Superior temporal gyrus (tissue), 1 donor: ENCODE measurements at regions not wholly inside any gene's neighbourhood (a gene's known extent, or its start where the extent isn't known, plus 50 kb on each side); places are given as distances from the start of the nearest gene placed in this dataset.

Experiments
- DNase-seq: peaks from one replicate; pipeline ENCODE4 v3.0.0-alpha.2; 2016; ENCODE audit errors: extremely low spot score

DNA sequence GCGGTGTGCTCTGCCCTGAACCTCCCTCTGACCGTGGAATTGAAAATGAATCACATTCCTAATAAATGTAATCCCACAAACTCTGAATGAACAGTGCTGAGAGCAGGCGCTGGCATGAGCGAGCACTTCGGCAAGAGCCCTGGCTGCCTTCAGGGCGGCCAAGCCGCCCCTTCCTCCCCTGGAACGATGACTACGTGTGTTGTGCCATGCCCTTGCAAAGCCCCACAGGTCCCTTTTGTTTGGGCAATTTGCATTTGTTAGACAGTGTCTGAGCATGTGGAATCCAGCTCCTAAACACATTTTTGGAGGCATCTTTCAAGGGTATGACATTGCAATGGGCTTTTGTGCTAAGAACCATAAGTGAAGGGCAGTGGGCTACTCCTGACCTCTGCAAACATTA lies 95.6 kb upstream of the MKI67 start:
- no peak for DNase-seq

DNA sequence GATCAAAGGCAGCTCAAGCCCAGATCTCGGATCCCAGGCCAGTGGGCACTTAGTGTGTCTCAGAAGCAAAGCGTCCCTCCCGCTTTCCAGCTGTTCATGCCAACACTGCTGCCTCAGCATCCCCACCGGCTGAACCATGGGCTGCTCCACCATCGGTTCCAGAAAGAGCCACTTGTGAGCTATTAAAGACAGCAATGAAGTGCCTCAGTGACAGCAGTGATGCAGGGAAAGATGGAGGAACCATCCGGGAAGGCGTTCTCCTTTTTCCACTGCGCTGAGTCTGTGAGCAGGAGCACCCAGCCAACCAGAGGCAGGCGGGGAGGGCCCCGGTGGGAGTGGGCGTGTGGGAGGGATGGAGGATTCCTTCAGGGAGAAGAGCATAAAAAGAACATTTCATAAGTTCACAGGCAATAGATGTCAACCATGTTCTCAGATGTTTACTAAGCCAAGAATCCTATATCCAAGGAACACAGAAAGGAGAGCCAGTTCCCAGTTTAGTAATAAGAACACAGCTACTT lies 96.2 kb upstream of the MKI67 start:
- DNase-seq: no peak

DNA sequence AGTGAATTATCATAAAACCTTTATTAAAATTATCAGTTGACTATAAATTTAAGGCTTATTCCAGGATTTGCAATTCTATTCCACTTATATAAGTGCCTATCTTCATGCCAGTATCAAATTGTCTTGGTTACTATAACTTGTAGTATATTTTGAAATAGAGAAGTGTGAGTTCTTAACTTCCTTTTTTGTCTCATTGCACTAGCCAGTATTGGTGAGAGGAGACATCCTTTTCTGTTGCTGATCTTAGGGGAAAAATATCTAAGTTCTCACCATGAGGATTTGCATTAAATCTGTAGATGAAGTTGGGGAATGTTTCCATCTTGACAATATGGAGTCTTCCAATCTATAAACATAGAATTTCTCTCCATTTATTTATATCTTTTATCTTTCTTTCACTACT lies 104.2 kb upstream of the MKI67 start:
- DNase-seq: no peak

DNA sequence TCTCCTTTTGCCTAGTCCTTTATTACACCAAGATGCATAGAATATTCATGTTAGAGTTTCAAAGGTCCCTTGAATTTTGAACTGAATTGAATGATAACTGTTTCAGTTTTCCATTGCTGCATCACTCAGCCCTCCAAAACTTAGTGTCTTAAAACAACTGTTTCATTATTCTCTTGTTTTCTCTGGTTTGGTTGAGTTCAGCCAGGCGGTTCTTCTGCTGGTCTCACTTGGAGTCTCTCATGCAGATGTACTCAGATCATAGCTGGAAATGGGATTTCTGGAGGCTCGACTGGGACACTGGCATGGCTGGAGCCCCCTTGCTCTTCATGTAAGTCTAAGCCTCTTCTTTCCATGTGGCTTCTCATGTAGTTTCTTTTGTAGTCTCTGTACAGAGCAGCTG lies 107.2 kb upstream of the MKI67 start:
- no peak for DNase-seq

GRCh38 chr10:128237710-128238109 lies 111.5 kb upstream of the MKI67 start:
- DNase-seq: no peak

GRCh38 chr10:128241023-128241422 lies 114.8 kb upstream of the MKI67 start:
- DNase-seq: no peak

- no peak for DNase-seq
Observed at GRCh38 chr10:128242641-128243040, 116.4 kb upstream of the MKI67 start.

DNA sequence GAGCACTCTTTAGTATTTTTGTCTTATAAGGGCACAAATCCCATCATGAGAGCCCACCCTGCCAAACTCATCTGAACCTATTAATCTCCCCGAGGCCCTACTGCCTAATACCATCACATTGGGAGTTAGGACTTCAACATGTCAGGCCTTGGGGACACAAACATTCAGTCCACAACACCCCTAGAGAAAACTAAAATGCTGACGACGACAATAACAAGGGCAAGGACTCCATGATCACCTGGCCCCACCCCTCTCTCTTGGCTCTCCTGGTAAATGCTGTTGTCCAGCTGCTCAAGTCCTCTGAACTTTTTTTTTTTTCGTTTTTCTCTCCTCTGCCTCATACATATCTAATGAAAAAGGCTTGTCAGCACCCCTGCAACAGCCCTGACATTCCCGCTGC lies 118.8 kb upstream of the MKI67 start:
- no peak for DNase-seq

- DNase-seq: no peak
Observed at GRCh38 chr10:128247576-128247975, 121.4 kb upstream of the MKI67 start.

- DNase-seq: no peak
Observed at GRCh38 chr10:128254476-128254875, 128.3 kb upstream of the MKI67 start.

GRCh38 chr10:128257428-128257827 lies 131.2 kb upstream of the MKI67 start:
- no peak for DNase-seq

DNA sequence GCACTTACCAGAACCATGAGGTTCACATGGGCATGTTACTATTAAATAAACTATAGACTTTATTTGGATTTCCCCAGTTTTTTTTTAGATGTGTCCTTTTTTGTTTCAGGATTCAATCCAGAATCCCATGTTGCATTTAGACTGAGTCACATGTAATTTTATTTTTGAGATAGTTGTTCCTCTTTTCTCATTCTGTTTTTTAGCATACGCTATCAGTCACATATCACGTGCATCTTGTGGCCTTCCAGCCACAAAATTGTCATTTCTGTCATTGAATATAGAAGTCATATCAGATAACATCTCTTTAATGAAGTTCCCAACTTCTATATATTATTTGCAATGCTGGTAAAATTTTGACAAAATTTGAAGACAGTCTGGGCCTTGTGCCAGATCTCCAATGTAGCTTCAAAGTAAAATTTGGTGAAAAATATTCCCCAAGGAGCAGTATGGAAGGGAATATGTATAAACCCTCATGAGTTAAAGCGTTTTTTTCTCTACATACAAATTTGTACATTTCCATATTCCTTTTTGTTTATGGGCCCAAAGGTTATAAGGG lies 132.3 kb upstream of the MKI67 start:
- peak; percentile 21 for DNase-seq

GRCh38 chr10:128263891-128264688 lies 137.9 kb upstream of the MKI67 start:
- peak; percentile 86 for DNase-seq

GRCh38 chr10:128265596-128265995 lies 139.4 kb upstream of the MKI67 start:
- DNase-seq: no peak

DNA sequence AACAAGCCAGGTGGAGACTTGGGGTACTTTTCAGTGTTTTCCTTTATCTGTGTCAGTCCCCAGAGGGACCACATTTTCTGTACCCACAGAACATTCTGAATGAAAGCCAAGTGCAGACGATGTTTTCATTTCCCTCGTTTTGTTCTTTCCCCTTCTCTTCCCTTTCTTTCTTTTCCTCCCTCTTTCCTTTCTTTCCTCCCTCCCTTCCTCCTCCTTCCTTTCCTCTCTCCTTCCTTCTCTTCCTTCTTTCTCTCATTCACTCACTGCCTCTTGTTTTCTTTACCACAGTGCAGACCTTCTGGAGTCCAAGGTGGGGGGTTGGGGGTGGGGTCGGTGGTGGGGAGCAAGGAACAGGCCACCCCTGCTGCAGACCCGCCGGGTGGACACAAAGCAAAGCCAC lies 141.4 kb upstream of the MKI67 start:
- DNase-seq: no peak

GRCh38 chr10:128268015-128268722 lies 141.9 kb upstream of the MKI67 start:
- peak; percentile 65 for DNase-seq

GRCh38 chr10:128274938-128275337 lies 148.7 kb upstream of the MKI67 start:
- DNase-seq: no peak

GRCh38 chr10:128275388-128276177 lies 149.4 kb upstream of the MKI67 start:
- DNase-seq: no peak

- DNase-seq: no peak
Observed at GRCh38 chr10:128277267-128277840, 151.1 kb upstream of the MKI67 start.

DNA sequence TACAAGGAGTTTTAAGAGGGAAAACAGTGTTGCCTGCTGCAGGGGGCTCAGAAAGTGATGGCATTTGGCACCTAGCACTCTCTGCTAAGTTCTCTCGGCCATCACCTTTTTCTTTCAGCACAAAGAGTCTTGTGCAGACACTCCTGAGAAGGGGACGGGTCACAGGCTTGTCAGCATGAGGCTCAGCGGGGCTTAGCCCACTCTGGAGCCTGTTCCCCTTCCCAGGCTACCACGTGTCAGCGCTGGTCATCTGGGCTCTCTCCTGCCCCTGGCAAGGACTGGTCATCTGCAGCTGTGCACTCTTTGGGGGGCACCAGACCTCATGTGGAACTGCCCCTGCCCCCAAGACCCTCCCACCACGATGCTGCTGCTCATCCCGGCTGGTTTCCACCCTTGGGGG lies 152.1 kb upstream of the MKI67 start:
- DNase-seq: no peak

GRCh38 chr10:128280271-128280670 lies 154.0 kb upstream of the MKI67 start:
- no peak for DNase-seq

- DNase-seq: no peak
Observed at GRCh38 chr10:128281343-128281742, 155.1 kb upstream of the MKI67 start.
